H1 (cell line): ENCODE measurements at regions not wholly inside any gene's neighbourhood (a gene's known extent, or its start where the extent isn't known, plus 50 kb on each side); places are given as distances from the start of the nearest gene placed in this dataset.

Source experiments
- CTCF ChIA-PET: fragments of 300-600 bp; sonication (Branson Sonifier 250); formaldehyde crosslinking; loops from one replicate; lab custom pipeline; 2021; ENCODE audit not compliant: partially characterized antibody; lab: Charles Lee
- POLR2A ChIA-PET: fragments of 300-600 bp; sonication (Branson Sonifier 250); formaldehyde crosslinking; loops from one replicate; lab custom pipeline; 2021; ENCODE audit warnings: inconsistent platforms; ENCODE audit not compliant: partially characterized antibody; lab: Charles Lee
- DNase-seq, 2 experiments: peaks; one replicate each; pipeline versions ENCODE4 v3.0.0 to v3.0.0-alpha.2; 2010 to 2022; ENCODE audit warnings: low spot score in 2 of 2, low read depth in 1 of 2, mixed read lengths in 1 of 2
- FAIRE-seq: peaks from 2 replicates; lab custom pipeline; 2011; peaks lifted over from hg19 to GRCh38; lab: Jason Lieb, UNC
- H2AFZ ChIP-seq: 2 replicates; pipeline ENCODE4 v1.8.1; 2012; ENCODE audit warnings: low read length, inconsistent platforms
- H2AK5ac ChIP-seq: 2 replicates; pipeline ENCODE4 v1.6.1; 2013; ENCODE audit warnings: low read depth, low read length
- H2BK120ac ChIP-seq: replicated peaks from 2 replicates; pipeline ENCODE3; 2013; ENCODE audit warnings: low read depth, low read length, inconsistent platforms
- H2BK12ac ChIP-seq: 2 replicates; pipeline ENCODE4 v1.6.1; 2013; ENCODE audit warnings: low read depth, low read length
- H2BK15ac ChIP-seq: 2 replicates; pipeline ENCODE4 v1.6.1; 2013; ENCODE audit warnings: low read length
- H2BK20ac ChIP-seq: 2 replicates; pipeline ENCODE4 v1.6.1; 2013; ENCODE audit warnings: low read length
- H2BK5ac ChIP-seq: 2 replicates; pipeline ENCODE4 v1.6.1; 2013; ENCODE audit warnings: low read depth, low read length
- H3K14ac ChIP-seq: 2 replicates; pipeline ENCODE4 v1.6.1; 2013; ENCODE audit warnings: inconsistent platforms; ENCODE audit not compliant: insufficient read length
- H3K18ac ChIP-seq: 2 replicates; pipeline ENCODE4 v1.6.1; 2013; ENCODE audit warnings: low read length; ENCODE audit errors: extremely low read depth
- H3K23ac ChIP-seq: 2 replicates; pipeline ENCODE4 v1.6.1; 2013; ENCODE audit warnings: inconsistent platforms; ENCODE audit not compliant: insufficient read length
- H3K23me2 ChIP-seq: 2 replicates; pipeline ENCODE4 v1.6.1; 2013; ENCODE audit warnings: low read depth, low read length
- H3K27ac ChIP-seq: 2 replicates; pipeline ENCODE4 v1.6.1; 2011; ENCODE audit warnings: low read depth, low read length, inconsistent platforms
- H3K27me3 ChIP-seq, 4 experiments: replicated peaks in 1 of 4; 1 replicate in 1 of 4; 2 replicates in 3 of 4; pipeline versions ENCODE4 v1.6.1 to v1.8.1; 2011 to 2013; ENCODE audit warnings: low read length in 3 of 4, mild to moderate bottlenecking in 3 of 4, inconsistent platforms in 2 of 4, mixed read lengths in 2 of 4, moderate library complexity in 1 of 4; ENCODE audit not compliant: control insufficient read depth in 3 of 4, insufficient read depth in 3 of 4; ENCODE audit errors: extremely low read depth in 1 of 4
- H3K36me3 ChIP-seq, 4 experiments: 2 replicates each; pipeline versions ENCODE4 v1.6.1 to v1.8.1; 2011 to 2013; ENCODE audit warnings: mild to moderate bottlenecking in 4 of 4, low read length in 3 of 4, moderate library complexity in 2 of 4, control low read depth in 1 of 4, inconsistent platforms in 1 of 4; ENCODE audit not compliant: insufficient read depth in 4 of 4, control insufficient read depth in 2 of 4
- H3K4ac ChIP-seq: replicated peaks from 2 replicates; pipeline ENCODE3; 2013; ENCODE audit warnings: low read length, low read depth, mixed read lengths, inconsistent platforms; ENCODE audit not compliant: insufficient read length
- H3K4me1 ChIP-seq, 4 experiments: replicated peaks in 1 of 4; 1 replicate in 1 of 4; 2 replicates in 3 of 4; pipeline versions ENCODE4 v1.6.1 to v1.8.1; 2011 to 2013; ENCODE audit warnings: low read length in 3 of 4, inconsistent platforms in 2 of 4, mixed read lengths in 1 of 4; ENCODE audit not compliant: insufficient read depth in 4 of 4, control insufficient read depth in 3 of 4
- H3K4me2 ChIP-seq, 2 experiments: 2 replicates each; pipeline versions ENCODE4 v1.6.1 to v1.8.1; 2011 to 2013; ENCODE audit warnings: low read depth in 2 of 2, low read length in 2 of 2, control low read depth in 1 of 2, inconsistent platforms in 1 of 2, mild to moderate bottlenecking in 1 of 2; ENCODE audit not compliant: insufficient read depth in 1 of 2
- H3K4me3 ChIP-seq, 4 experiments: fragments of 200-600, 300-600 bp in 1 of 4; sonication (generic), shearing (Covaris generic), sonication (Bioruptor Twin) in 1 of 4; 2 replicates each; pipeline versions ENCODE4 v1.5.1 to v1.8.1; 2011 to 2016; ENCODE audit warnings: low read length in 4 of 4, low read depth in 3 of 4, control low read depth in 2 of 4, inconsistent platforms in 2 of 4, mild to moderate bottlenecking in 2 of 4, mixed read lengths in 1 of 4, moderate library complexity in 1 of 4; ENCODE audit not compliant: insufficient read depth in 2 of 4; ENCODE audit errors: extremely low read depth in 1 of 4
- H3K56ac ChIP-seq: replicated peaks from 2 replicates; pipeline ENCODE3; 2013; ENCODE audit warnings: low read depth, mild to moderate bottlenecking, mixed read lengths, low read length, inconsistent platforms; ENCODE audit not compliant: insufficient read length
- H3K79me1 ChIP-seq: 2 replicates; pipeline ENCODE4 v1.6.1; 2013; ENCODE audit warnings: low read depth, low read length, control low read depth
- H3K79me2 ChIP-seq, 2 experiments: 2 replicates each; pipeline versions ENCODE4 v1.6.1 to v1.8.1; 2012 to 2013; ENCODE audit warnings: low read length in 2 of 2, mild to moderate bottlenecking in 2 of 2, inconsistent platforms in 1 of 2; ENCODE audit not compliant: insufficient read depth in 2 of 2, control insufficient read depth in 1 of 2
- H3K9ac ChIP-seq, 4 experiments: replicated peaks in 1 of 4; 1 replicate in 1 of 4; 2 replicates in 3 of 4; pipeline versions ENCODE4 v1.6.1 to v1.8.1; 2011 to 2013; ENCODE audit warnings: low read depth in 3 of 4, low read length in 3 of 4, control low read depth in 2 of 4, mild to moderate bottlenecking in 2 of 4, moderate library complexity in 2 of 4, inconsistent platforms in 1 of 4; ENCODE audit errors: extremely low read depth in 1 of 4
- H3K9me3 ChIP-seq, 2 experiments: 2 replicates each; pipeline versions ENCODE4 v1.6.1 to v1.8.1; 2012 to 2013; ENCODE audit warnings: mild to moderate bottlenecking in 2 of 2, moderate library complexity in 2 of 2, control low read depth in 1 of 2, inconsistent platforms in 1 of 2, low read depth in 1 of 2, low read length in 1 of 2, mixed read lengths in 1 of 2; ENCODE audit not compliant: insufficient read depth in 2 of 2
- H4K20me1 ChIP-seq, 2 experiments: replicated peaks in 1 of 2; 2 replicates each; pipeline versions ENCODE3 to v1.8.1; 2011 to 2013; ENCODE audit warnings: inconsistent platforms in 2 of 2, low read length in 2 of 2, mild to moderate bottlenecking in 1 of 2; ENCODE audit not compliant: insufficient read depth in 2 of 2, control insufficient read depth in 1 of 2
- H4K5ac ChIP-seq: 2 replicates; pipeline ENCODE4 v1.6.1; 2013; ENCODE audit warnings: low read length, low read depth, mixed read lengths, inconsistent platforms; ENCODE audit not compliant: insufficient read length
- H4K8ac ChIP-seq: 2 replicates; pipeline ENCODE4 v1.8.0; 2013; ENCODE audit warnings: mild to moderate bottlenecking, moderate library complexity, low read length, inconsistent platforms; ENCODE audit not compliant: insufficient read depth; ENCODE audit errors: extremely low read depth
- H4K91ac ChIP-seq: replicated peaks from 2 replicates; pipeline ENCODE3; 2013; ENCODE audit warnings: low read length, mixed read lengths, inconsistent platforms; ENCODE audit not compliant: insufficient read length
- CEBPB ChIP-seq: IDR thresholded peaks from 2 replicates; pipeline ENCODE4 v1.6.1; 2012; ENCODE audit warnings: low read depth, low read length
- EGR1 ChIP-seq: IDR thresholded peaks from 2 replicates; pipeline ENCODE4 v1.6.1; 2011; ENCODE audit warnings: low read depth, low read length, borderline replicate concordance
- HDAC2 ChIP-seq, 2 experiments: fragments of 300-600 bp in 1 of 2; sonication (generic) in 1 of 2; IDR thresholded peaks; 2 replicates each; pipeline ENCODE4 v1.6.1; 2011 to 2012; ENCODE audit warnings: low read depth in 2 of 2, low read length in 2 of 2, mild to moderate bottlenecking in 2 of 2, moderate library complexity in 2 of 2, borderline replicate concordance in 1 of 2, inconsistent platforms in 1 of 2
- HDAC6 ChIP-seq: IDR thresholded peaks from one replicate; pipeline ENCODE4 v1.7.1; 2012; ENCODE audit warnings: low read depth, mild to moderate bottlenecking, inconsistent platforms, low read length, moderate library complexity
- KDM5A ChIP-seq: fragments of 200-600 bp; IDR thresholded peaks from 2 replicates; pipeline ENCODE4 v1.7.1; 2012; ENCODE audit warnings: mild to moderate bottlenecking, low read length, inconsistent platforms, mixed read lengths
- RBBP5 ChIP-seq: IDR thresholded peaks from 2 replicates; pipeline ENCODE4 v1.7.1; 2012; ENCODE audit warnings: low read depth, mild to moderate bottlenecking, inconsistent platforms, low read length, moderate library complexity, borderline replicate concordance
- TAF1 ChIP-seq: IDR thresholded peaks from 2 replicates; pipeline ENCODE4 v1.6.1; 2011; ENCODE audit warnings: mild to moderate bottlenecking, low read depth, low read length
- YY1 ChIP-seq: IDR thresholded peaks from 2 replicates; pipeline ENCODE4 v1.6.1; 2011; ENCODE audit warnings: low read depth, mild to moderate bottlenecking, low read length
- WGBS, 2 experiments: shearing (Covaris generic) in 1 of 2; methylation state at CpG; one replicate each; pipeline versions ENCODE4 v1.1.6 to v1.1.7; 2013 to 2015; ENCODE audit warnings: low lambda C conversion rate in 2 of 2, mixed read lengths in 2 of 2, inconsistent platforms in 1 of 2, low coverage in 1 of 2, missing lambda C conversion rate in 1 of 2; ENCODE audit not compliant: insufficient replicate concordance in 2 of 2, insufficient coverage in 1 of 2, insufficient read length in 1 of 2; ENCODE audit errors: extremely low coverage in 1 of 2, missing lambda C conversion rate in 1 of 2; 5-methylcytosine and 5-hydroxymethylcytosine counted together

DNA sequence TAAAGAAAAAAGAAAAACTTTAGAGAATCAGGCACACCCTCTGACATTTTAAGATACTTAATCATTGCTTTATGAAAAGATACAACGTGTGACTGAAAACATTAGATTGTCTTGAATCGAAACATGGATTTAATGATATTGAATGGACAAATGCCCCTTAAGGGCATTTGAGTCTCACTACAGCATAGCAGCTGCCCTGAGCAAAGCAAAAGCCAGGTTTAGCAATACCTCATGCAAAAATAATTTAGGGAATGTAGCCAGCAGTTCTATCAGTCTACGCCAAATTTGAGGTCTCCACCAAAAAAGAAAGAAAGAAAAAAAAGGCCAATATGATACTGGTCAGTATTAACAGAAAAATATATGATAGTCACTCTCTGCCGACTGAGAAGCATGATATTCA lies 56.6 kb upstream of the LMNB1 start:
- Histone ChIP-seq H4K8ac (no peak overlapping the region), H3K4me1 (peaks cover 0 to 6% (median 2%) of the 10 kb centered on the region in 4 experiments; a peak in 3 of 7 replicates), H3K27me3 (no peaks in the 10 kb centered on the region), H3K27ac (no peak overlapping the region), H3K9ac (no peak overlapping the region), H4K91ac (no peak overlapping the region), H3K23ac (no peak overlapping the region)
- no peak for TF ChIP-seq CEBPB
- TF ChIP-seq TAF1, result no peak
- TF ChIP-seq YY1, result no peak
- no peak for TF ChIP-seq HDAC2 (IDR thresholded peaks at IDR 0.05; ENCODE audit: borderline replicate concordance in 1 of 2, low read depth in 2 of 2, low read length in 2 of 2)
- TF ChIP-seq HDAC6, result no peak
- no peak for TF ChIP-seq EGR1
- no peak for TF ChIP-seq RBBP5
- TF ChIP-seq KDM5A, result no peak
- TF ChIP-seq, all 59 proteins: peak for 0
- H4K20me1 ChIP-seq, result no peaks in the 10 kb centered on the region
- no peaks in the 10 kb centered on the region for H3K36me3 ChIP-seq
- no peak overlapping the region for H2BK20ac ChIP-seq
- no peak overlapping the region for H2BK5ac ChIP-seq
- H3K18ac ChIP-seq, result no peak overlapping the region
- no peak overlapping the region for H2BK15ac ChIP-seq
- FAIRE-seq (no peak), DNase-seq (no peak)
- no peak overlapping the region for H2BK120ac ChIP-seq
- H3K4ac ChIP-seq, result no peak overlapping the region
- H2AK5ac ChIP-seq, result no peak overlapping the region
- H2AFZ ChIP-seq, result no peak overlapping the region
- no peak overlapping the region for H2BK12ac ChIP-seq
- no peak overlapping the region for H4K5ac ChIP-seq
- no peaks in the 10 kb centered on the region; a peak in 2 of 4 replicates for H3K9me3 ChIP-seq
- H3K79me2 ChIP-seq, result no peaks in the 10 kb centered on the region
- WGBS, 2 experiments, result 96% methylated on average over 4 of the region's 4 CpGs; no CpG with 5 or more reads in 1 of the 2 experiments
- POLR2A ChIA-PET, result no interaction called here
- H3K23me2 ChIP-seq, result no peaks in the 10 kb centered on the region
- CTCF ChIA-PET, result interaction anchor here (1.0 kb wide), 1 partner anchor 59 kb away, joined by 4 read pairs; no protein-coding TSS in a partner anchor
- no peaks in the 10 kb centered on the region for H3K79me1 ChIP-seq
- H3K14ac ChIP-seq, result no peak overlapping the region
- no peak overlapping the region for H3K4me3 ChIP-seq
- no peak overlapping the region for H3K56ac ChIP-seq
- H3K4me2 ChIP-seq, result no peak overlapping the region
